Gastroesophageal sphincter (tissue), 4 donors: ENCODE measurements at regions not wholly inside any gene's neighbourhood (a gene's known extent, or its start where the extent isn't known, plus 50 kb on each side); places are given as distances from the start of the nearest gene placed in this dataset.

Experiments
- ATAC-seq: fragments of 150-250 bp; one replicate; pipeline ENCODE4 v1.9.1; 2016; ENCODE audit warnings: mild to moderate bottlenecking, moderate library complexity
- H3K27ac ChIP-seq, 4 donors: fragments of 200-600 bp; sonication (generic) in 3 of 4; 1 replicate in 3 of 4; 2 replicates in 1 of 4; pipeline ENCODE4 v1.5.1; 2016 to 2019
- H3K27me3 ChIP-seq: fragments of 200-600 bp; sonication (generic); one replicate; pipeline ENCODE4 v1.5.1; 2019
- H3K36me3 ChIP-seq, 2 donors: fragments of 200-600 bp; sonication (generic); one replicate each; pipeline ENCODE4 v1.5.1; 2019; ENCODE audit warnings: control low read depth in 1 of 2
- H3K4me1 ChIP-seq, 3 donors: fragments of 200-600 bp; sonication (generic); 1 replicate in 2 of 3; 2 replicates in 1 of 3; pipeline ENCODE4 v1.5.1; 2016 to 2019; ENCODE audit warnings: control low read depth in 2 of 3
- H3K4me3 ChIP-seq, 2 donors: fragments of 200-600 bp; sonication (generic); one replicate each; pipeline ENCODE4 v1.5.1; 2019; ENCODE audit warnings: mild to moderate bottlenecking in 1 of 2, moderate library complexity in 1 of 2
- H3K9me3 ChIP-seq, 3 donors: fragments of 200-600 bp; sonication (generic); one replicate each; pipeline ENCODE4 v1.5.1; 2017 to 2019; ENCODE audit warnings: control low read depth in 2 of 3
- EP300 ChIP-seq: sonication (generic); formaldehyde crosslinking; IDR thresholded peaks from one replicate; pipeline ENCODE4 v1.6.1; 2017; ENCODE audit warnings: antibody characterized with exemption, mild to moderate bottlenecking
- POLR2A ChIP-seq, 2 donors: fragments of 450-650 bp; IDR thresholded peaks; one replicate each; pipeline ENCODE4 v1.6.1; 2017; ENCODE audit warnings: antibody characterized with exemption in 2 of 2, mild to moderate bottlenecking in 2 of 2, moderate library complexity in 1 of 2
- POLR2AphosphoS5 ChIP-seq: sonication (generic); formaldehyde crosslinking; IDR thresholded peaks from one replicate; pipeline ENCODE4 v1.6.1; 2017; ENCODE audit warnings: antibody characterized with exemption
- WGBS, 2 donors: methylation state at CpG; one replicate each; pipeline ENCODE4 v1.1.5; 2018; ENCODE audit warnings: low coverage in 1 of 2; 5-methylcytosine and 5-hydroxymethylcytosine counted together
- TF ChIP-seq, protein P1 (sequence below), 4 experiments: fragments of 200-600 bp in 2 of 4; fragments of 450-650 bp in 2 of 4; sonication (generic) in 1 of 4; IDR thresholded peaks; one replicate each; pipeline ENCODE4 v1.5.1; 2017 to 2019; ENCODE audit warnings: antibody characterized with exemption in 4 of 4, mild to moderate bottlenecking in 2 of 4, moderate library complexity in 2 of 4

GRCh38 chrX:139085404-139085803 lies 373.9 kb upstream of the FGF13 start:
- Histone ChIP-seq H3K4me1 (no peaks in the 10 kb centered on the region), H3K27me3 (no peaks in the 10 kb centered on the region), H3K9me3 (no peaks in the 10 kb centered on the region), H3K36me3 (no peaks in the 10 kb centered on the region), H3K27ac (no peak overlapping the region), H3K4me3 (no peak overlapping the region)
- ATAC-seq: no peak
- TF ChIP-seq, protein P1, sequence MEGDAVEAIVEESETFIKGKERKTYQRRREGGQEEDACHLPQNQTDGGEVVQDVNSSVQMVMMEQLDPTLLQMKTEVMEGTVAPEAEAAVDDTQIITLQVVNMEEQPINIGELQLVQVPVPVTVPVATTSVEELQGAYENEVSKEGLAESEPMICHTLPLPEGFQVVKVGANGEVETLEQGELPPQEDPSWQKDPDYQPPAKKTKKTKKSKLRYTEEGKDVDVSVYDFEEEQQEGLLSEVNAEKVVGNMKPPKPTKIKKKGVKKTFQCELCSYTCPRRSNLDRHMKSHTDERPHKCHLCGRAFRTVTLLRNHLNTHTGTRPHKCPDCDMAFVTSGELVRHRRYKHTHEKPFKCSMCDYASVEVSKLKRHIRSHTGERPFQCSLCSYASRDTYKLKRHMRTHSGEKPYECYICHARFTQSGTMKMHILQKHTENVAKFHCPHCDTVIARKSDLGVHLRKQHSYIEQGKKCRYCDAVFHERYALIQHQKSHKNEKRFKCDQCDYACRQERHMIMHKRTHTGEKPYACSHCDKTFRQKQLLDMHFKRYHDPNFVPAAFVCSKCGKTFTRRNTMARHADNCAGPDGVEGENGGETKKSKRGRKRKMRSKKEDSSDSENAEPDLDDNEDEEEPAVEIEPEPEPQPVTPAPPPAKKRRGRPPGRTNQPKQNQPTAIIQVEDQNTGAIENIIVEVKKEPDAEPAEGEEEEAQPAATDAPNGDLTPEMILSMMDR (IDR thresholded peaks at IDR 0.05): no peak

GRCh38 chrX:139083191-139083590 lies 371.7 kb upstream of the FGF13 start:
- no peaks in the 10 kb centered on the region for H3K36me3 ChIP-seq
- H3K4me1 ChIP-seq: no peaks in the 10 kb centered on the region
- H3K27ac ChIP-seq: no peak overlapping the region
- 64 to 77% methylated on average over 2 of the region's 3 CpGs for WGBS, 2 donors
- H3K27me3 ChIP-seq: no peaks in the 10 kb centered on the region
- H3K9me3 ChIP-seq: no peaks in the 10 kb centered on the region
- no peak for ATAC-seq
- TF ChIP-seq EP300: no peak
- TF ChIP-seq, protein P1 (IDR thresholded peaks at IDR 0.05): no peak
- TF ChIP-seq POLR2AphosphoS5: no peak
- TF ChIP-seq POLR2A (IDR thresholded peaks at IDR 0.05): no peak
- H3K4me3 ChIP-seq: no peak overlapping the region

DNA sequence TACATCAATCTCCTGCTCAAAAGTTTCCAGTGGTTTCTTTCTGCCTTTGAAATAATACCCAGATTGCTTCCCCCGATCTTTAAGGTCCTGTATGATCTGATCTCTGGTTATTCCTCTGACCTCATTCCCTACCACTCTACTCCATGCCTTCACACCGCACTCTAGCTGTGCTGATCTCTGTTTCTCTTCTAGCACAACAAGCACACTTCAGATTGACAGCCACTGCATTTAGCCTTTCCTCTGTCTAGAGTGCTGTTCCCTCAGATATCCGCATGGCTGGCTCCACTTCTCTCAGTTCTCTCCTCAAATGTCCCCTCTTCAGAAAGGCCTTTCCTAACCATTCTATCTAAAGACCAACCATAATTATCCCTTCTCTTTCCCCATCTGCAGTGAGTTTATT lies 370.4 kb upstream of the FGF13 start:
- H3K36me3 ChIP-seq: no peaks in the 10 kb centered on the region
- no peaks in the 10 kb centered on the region for H3K4me1 ChIP-seq
- no peak for TF ChIP-seq EP300
- no peak for TF ChIP-seq POLR2A (IDR thresholded peaks at IDR 0.05)
- TF ChIP-seq, protein P1 (IDR thresholded peaks at IDR 0.05): no peak
- TF ChIP-seq POLR2AphosphoS5: no peak
- ATAC-seq: no peak
- 58 to 83% methylated on average over 1 to 2 of the region's 3 CpGs for WGBS, 2 donors
- no peak overlapping the region for H3K27ac ChIP-seq
- H3K27me3 ChIP-seq: no peaks in the 10 kb centered on the region
- no peaks in the 10 kb centered on the region for H3K9me3 ChIP-seq
- H3K4me3 ChIP-seq: no peak overlapping the region

DNA sequence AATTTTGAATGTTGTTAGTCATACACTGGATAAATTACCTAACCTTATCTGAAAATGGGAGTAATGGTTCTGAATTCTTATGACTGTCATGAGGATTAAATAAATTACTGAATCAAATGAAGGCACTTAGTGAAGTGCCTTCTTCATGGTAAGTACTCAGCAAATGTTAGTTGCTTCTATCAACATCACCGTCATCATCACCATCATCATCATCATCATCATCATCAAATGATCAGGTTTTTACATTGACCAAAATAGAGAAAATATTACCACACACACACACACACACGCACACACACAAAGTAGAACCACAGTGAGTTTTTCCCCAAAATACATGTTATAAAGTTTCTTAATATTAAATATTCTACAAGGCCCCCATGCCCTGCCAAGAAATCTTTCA lies 368.3 kb upstream of the FGF13 start:
- 82 to 100% methylated on average over 2 of the region's 2 CpGs for WGBS, 2 donors
- Histone ChIP-seq H3K4me1 (no peaks in the 10 kb centered on the region), H3K27ac (no peak overlapping the region), H3K27me3 (no peaks in the 10 kb centered on the region), H3K36me3 (no peaks in the 10 kb centered on the region), H3K4me3 (no peak overlapping the region), H3K9me3 (no peaks in the 10 kb centered on the region)
- TF ChIP-seq POLR2A (IDR thresholded peaks at IDR 0.05): no peak
- TF ChIP-seq, protein P1 (IDR thresholded peaks at IDR 0.05): no peak
- ATAC-seq: no peak

DNA sequence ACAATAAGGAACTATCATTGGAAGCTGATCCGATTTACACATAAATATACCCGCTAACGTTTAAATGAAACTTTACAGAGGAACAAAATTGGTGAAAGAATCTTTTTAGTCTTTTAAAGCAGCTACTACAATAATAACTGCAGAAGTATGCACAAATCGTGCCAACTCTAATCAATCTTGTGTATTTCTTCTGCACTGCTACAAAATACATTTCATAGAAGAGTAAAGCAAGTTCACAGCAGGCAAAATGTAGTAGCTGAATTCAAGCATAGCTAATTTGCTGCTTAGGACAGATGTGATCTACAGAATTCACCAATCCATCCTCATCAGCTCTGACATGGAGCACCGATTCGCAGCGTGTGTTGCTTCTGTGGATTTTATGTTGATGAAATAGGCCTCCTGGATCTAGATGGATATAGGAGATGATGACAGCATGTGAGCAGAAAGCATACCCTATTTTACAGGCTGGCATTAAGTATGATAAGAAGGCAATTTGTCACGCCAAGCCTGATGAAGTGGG lies 367.3 kb upstream of the FGF13 start:
- WGBS, 2 donors: 23 to 32% methylated on average over 4 to 5 of the region's 8 CpGs
- no peak for ATAC-seq
- no peaks in the 10 kb centered on the region for H3K4me1 ChIP-seq
- H3K27me3 ChIP-seq: no peaks in the 10 kb centered on the region
- H3K4me3 ChIP-seq: no peak overlapping the region
- H3K27ac ChIP-seq: no peak overlapping the region
- TF ChIP-seq POLR2A (IDR thresholded peaks at IDR 0.05) (no peak), POLR2AphosphoS5 (no peak), EP300 (no peak)
- TF ChIP-seq, protein P1 (IDR thresholded peaks at IDR 0.05): no peak
- no peaks in the 10 kb centered on the region for H3K9me3 ChIP-seq
- no peaks in the 10 kb centered on the region for H3K36me3 ChIP-seq
